ENCODE measurements at regions not wholly inside any gene's neighbourhood (a gene's known extent, or its start where the extent isn't known, plus 50 kb on each side); places are given as distances from the start of the nearest gene placed in this dataset.

DNA sequence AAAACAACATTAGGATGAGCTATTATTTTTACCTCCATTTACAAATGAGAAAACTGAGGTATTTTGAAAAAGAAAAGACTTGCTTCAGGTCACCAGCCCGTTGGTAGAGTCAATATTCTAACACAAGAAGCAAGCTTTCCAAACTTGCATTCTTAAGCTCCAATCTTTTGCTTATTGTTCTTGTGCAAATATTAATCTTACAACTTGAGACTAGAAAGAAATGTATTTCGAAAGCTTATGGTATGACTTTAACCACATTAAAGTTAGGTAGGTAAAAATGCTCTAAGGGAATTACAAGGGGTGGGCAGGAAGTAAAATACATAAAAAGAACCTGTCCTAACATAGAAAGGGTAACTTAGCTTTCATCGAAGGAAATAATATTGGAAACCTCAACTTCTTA is 453.9 kb downstream of the SLITRK5 start:
- no peak for DNase-seq (ENCODE audit: low spot score)
- ChIA-PET POLR2A (ENCODE audit: low non-redundant PET) (interaction anchor here (0.6 kb wide), 1 partner anchor 21 kb away, joined by 4 read pairs; no protein-coding TSS in a partner anchor), CTCF (no interaction called here)

DNA sequence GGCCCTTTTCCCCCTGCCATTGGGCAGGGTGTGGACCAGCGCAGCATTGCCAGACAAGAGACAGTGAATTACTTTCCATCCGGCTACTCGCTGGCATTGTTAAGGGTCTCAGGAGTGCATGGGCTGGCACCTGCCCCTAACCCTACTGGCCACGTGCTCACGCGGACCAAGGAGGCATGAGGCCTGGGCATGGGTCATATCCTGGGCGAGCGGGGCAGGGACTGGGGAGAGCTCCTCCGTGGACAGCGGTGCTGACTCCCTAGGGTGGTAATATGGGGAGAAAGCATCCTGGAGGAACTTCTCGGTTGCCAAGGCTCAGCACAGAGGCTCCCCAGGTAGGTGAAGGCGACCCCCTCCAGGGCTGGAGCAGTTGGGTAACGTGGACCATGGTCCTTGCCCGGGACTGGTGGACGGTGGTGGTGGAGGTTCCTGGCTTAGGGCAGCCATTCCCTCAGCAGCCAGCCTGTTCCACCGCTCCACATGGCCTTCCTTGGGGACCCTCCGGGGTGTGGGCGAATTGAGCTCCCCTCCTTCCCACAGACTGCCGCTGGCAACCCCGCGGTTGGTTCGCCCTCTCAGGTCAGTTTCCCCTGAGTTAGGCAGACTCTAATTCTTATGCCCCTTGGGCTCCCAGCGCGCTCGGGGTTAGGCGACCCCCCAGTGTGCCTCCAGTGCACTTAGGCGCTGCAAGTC is 465.1 kb downstream of the SLITRK5 start:
- POLR2A ChIA-PET (ENCODE audit: low non-redundant PET) = no interaction called here
- TF ChIP-seq, protein P1, sequence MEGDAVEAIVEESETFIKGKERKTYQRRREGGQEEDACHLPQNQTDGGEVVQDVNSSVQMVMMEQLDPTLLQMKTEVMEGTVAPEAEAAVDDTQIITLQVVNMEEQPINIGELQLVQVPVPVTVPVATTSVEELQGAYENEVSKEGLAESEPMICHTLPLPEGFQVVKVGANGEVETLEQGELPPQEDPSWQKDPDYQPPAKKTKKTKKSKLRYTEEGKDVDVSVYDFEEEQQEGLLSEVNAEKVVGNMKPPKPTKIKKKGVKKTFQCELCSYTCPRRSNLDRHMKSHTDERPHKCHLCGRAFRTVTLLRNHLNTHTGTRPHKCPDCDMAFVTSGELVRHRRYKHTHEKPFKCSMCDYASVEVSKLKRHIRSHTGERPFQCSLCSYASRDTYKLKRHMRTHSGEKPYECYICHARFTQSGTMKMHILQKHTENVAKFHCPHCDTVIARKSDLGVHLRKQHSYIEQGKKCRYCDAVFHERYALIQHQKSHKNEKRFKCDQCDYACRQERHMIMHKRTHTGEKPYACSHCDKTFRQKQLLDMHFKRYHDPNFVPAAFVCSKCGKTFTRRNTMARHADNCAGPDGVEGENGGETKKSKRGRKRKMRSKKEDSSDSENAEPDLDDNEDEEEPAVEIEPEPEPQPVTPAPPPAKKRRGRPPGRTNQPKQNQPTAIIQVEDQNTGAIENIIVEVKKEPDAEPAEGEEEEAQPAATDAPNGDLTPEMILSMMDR (conservative IDR thresholded peaks at IDR 0.05; ENCODE audit: low read depth) = no peak
- no peak for DNase-seq (ENCODE audit: low spot score)
- H3K27ac ChIP-seq = no peak overlapping the region
- CTCF ChIA-PET = no interaction called here

More for the DNA sequence above, 453.9 kb downstream of the SLITRK5 start:
- H3K27ac ChIP-seq = no peak overlapping the region
- TF ChIP-seq, protein P1 (conservative IDR thresholded peaks at IDR 0.05; ENCODE audit: low read depth) = no peak

DNA sequence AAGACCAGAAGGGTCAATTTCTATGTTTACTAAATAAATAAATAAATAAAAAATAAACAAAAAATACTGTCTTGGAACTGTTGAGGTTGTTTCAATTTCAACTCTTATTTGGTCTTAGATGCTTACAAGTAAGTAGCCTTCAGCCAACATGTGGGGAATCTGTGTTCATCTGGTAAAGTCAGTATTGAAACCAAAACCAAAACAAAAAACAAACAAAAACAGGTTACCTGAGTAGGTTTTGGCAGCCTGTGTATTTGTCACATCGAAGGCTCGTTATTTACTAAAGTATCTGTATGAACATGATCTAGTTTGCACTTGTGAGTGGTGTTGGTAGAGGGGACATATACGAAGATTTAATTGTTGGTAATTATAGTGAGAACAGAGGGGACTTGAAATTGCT is 471.5 kb downstream of the SLITRK5 start:
- H3K27ac ChIP-seq = no peak overlapping the region
- ChIA-PET CTCF (no interaction called here), POLR2A (ENCODE audit: low non-redundant PET) (no interaction called here)
- TF ChIP-seq, protein P1 (conservative IDR thresholded peaks at IDR 0.05; ENCODE audit: low read depth) = no peak
- no peak for DNase-seq (ENCODE audit: low spot score)

DNA sequence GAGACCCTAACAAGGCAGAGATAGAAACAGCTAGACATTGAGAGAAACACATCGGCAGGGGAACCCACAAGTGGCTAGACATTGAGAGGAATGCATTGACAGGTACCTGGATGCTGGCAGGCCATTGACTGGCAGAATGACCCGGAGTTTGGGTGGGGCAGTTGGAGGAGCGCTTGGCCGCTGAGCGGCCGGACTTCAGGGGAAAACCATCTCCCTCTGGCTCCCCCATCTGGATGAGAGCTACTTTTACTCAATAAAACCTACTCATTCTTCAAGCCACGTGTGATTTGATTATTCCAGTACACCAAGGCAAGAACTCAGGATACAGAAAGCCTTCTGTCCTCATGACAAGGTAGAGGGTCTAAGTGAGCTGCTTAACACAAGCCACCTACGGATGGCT is 473.4 kb downstream of the SLITRK5 start:
- no peak for DNase-seq (ENCODE audit: low spot score)
- TF ChIP-seq, protein P1 (conservative IDR thresholded peaks at IDR 0.05; ENCODE audit: low read depth) = no peak
- no peak overlapping the region for H3K27ac ChIP-seq
- ChIA-PET CTCF (interaction anchor here (0.6 kb wide), 1 partner anchor 37 kb away, joined by 4 read pairs; no protein-coding TSS in a partner anchor), POLR2A (ENCODE audit: low non-redundant PET) (no interaction called here)

DNA sequence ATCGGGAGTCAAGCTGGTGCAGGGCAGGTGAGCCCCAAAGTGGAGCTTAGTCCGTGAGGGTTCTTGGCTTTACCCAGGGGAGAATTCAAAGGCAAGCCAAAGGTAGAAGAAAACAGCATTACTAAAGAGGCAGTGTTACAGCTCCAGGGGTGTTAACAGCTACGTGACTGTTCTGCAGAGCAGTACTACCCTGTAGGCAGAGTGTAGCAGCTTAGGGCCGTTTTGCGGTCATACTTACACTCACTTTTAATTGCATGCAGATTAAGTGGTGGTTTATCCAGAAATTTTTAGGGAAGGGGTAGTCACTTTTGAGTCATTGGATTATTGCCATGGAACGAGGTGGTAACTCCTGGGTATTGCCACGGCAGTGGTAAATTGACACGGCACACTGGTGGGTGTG is 482.2 kb downstream of the SLITRK5 start:
- ChIA-PET POLR2A (ENCODE audit: low non-redundant PET) (no interaction called here), CTCF (no interaction called here)
- no peak overlapping the region for H3K27ac ChIP-seq
- TF ChIP-seq, protein P1 (conservative IDR thresholded peaks at IDR 0.05; ENCODE audit: low read depth) = no peak
- no peak for DNase-seq (ENCODE audit: low spot score)

DNA sequence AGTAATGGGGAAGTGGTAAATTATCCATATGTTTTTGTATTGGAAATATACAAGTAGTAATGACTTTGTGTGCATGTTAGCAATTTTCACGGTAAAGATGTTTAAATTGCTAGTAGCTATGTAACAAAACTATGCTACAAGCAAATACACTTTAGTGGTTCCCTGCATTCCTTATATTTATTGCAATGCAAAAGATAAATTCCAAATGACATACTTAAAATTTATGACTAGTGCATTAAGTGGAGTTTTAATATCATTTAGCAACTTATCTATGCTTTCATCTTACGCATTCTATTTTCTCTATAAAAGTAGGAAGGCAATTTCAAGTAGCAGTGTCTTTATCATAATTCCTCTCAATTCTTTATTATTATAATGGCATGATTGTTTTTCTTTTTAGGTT is 482.8 kb downstream of the SLITRK5 start:
- CTCF ChIA-PET = no interaction called here
- POLR2A ChIA-PET (ENCODE audit: low non-redundant PET) = no interaction called here
- no peak for DNase-seq (ENCODE audit: low spot score)
- no peak overlapping the region for H3K27ac ChIP-seq
- TF ChIP-seq, protein P1 (conservative IDR thresholded peaks at IDR 0.05; ENCODE audit: low read depth) = no peak

Measured in RWPE1 (cell line).